Posterior cingulate gyrus (tissue), 11 donors: ENCODE measurements at regions not wholly inside any gene's neighbourhood (a gene's known extent, or its start where the extent isn't known, plus 50 kb on each side); places are given as distances from the start of the nearest gene placed in this dataset.
"Not testable (repeated sequence)": the region's sequence is repeated elsewhere in the genome, so short reads cannot be mapped to it uniquely, and the experiment has no call there.

Source experiments
- DNase-seq, 10 donors: peaks; one replicate each; pipeline versions ENCODE4 v3.0.0 to v3.0.0-alpha.2; 2020 to 2021; ENCODE audit warnings: mixed read lengths in 3 of 10
- intact Hi-C: fragments of 100-400 bp; cut with DNase I; formaldehyde crosslinking; loops from one replicate; pipeline ENCODE4 v1.15.1; 2023

DNA sequence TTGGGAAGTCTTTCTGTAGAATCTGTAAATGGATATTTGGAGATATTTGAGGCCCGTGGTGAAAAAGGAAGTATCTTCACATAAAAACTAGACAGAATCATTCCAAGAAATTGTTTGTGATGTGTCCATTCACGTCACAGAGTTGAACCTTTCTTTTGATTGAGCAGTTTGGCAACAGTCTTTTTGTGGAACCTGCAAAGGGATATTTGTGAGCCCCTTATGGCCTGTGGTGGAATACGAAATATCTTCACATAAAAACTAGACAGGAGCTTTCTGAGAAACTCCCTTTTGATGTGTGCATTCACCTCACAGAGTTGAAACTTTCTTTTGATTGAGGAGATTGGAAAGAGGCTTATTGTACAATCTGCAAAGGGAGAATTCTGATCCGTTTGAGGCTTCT is 2980.4 kb downstream of the TUBA3C start:
- intact Hi-C loops: not testable (repeated sequence)

DNA sequence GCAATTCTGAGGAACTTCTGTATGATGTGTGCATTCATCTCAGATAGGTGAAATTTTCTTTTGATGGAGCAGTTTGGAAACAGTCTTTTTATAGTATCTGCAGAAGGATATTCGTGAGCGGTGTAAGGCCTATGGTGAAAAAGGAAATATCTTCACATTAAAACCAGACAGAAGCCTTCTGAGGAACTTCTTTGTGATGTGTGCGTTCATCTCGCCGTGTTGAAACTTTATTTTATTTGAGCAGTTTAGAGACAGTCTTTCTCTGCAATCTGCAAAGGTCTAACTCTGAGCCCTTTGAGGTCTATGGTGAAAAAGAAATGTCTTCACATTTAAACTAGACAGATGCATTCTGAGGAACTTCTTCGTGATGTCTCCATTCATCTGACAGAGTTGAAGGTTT is 3021.0 kb downstream of the TUBA3C start:
- DNase-seq, intact Hi-C loops: not testable (repeated sequence)

More for the DNA sequence above, 2980.4 kb downstream of the TUBA3C start:
- DNase-seq: not testable (repeated sequence)

GRCh38 chr13:16158958-16159357 is 3022.7 kb downstream of the TUBA3C start:
- DNase-seq: not testable (repeated sequence)

DNA sequence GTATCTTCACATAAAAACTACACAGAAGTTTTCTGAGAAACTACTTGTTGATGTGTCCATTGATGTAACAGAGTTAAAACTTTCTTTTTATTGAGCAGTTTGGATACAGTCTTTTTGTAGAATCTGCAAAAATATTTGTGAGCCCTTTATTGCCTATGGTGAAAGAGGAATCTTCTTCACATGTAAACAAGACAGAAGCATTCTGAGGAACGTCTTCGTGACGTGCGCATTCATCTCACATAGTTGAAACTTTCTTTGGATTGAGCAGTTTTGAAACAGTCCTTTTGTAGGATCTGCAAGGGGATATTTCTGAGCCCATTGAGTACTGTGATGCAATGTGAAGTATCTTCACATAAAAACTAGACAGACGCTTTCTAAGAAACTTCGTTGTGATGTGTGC is 3023.6 kb downstream of the TUBA3C start:
- intact Hi-C loops: not testable (repeated sequence)
- DNase-seq: peak in 3 of 10 donors; percentile 3 to 60 (median 59)

More at GRCh38 chr13:16158958-16159357, 3022.7 kb downstream of the TUBA3C start:
- intact Hi-C loops: not testable (repeated sequence)

DNA sequence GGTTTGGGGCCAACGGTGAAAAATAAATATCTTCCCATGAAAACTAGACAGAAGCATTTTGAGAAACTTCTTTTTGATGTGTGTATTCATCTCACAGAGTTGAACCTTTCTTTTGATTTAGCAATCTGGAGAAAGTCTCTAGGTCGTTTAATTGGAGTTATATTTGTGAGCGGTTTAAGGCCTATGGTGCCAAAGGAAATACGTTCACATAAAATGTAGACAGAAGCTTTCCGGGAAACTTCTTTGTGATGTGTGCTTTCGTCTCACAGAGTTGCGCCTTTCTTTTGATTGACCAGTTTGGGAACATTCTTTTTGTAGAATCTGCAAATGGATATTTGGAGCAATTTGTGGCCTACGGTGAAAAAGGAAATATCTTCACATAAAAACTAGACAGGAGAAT is 3028.8 kb downstream of the TUBA3C start:
- intact Hi-C loops, DNase-seq: not testable (repeated sequence)

GRCh38 chr13:16151296-16151695 is 3030.3 kb downstream of the TUBA3C start:
- intact Hi-C loops, DNase-seq: not testable (repeated sequence)

DNA sequence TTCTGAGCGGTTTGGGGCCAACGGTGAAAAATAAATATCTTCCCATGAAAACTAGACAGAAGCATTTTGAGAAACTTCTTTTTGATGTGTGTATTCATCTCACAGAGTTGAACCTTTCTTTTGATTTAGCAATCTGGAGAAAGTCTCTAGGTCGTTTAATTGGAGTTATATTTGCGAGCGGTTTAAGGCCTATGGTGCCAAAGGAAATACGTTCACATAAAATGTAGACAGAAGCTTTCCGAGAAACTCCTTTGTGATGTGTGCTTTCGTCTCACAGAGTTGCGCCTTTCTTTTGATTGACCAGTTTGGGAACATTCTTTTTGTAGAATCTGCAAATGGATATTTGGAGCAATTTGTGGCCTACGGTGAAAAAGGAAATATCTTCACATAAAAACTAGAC is 3032.2 kb downstream of the TUBA3C start:
- peak in 1 of 10 donors; percentile 27 for DNase-seq
- intact Hi-C loops: not testable (repeated sequence)

GRCh38 chr13:16145652-16146051 is 3036.0 kb downstream of the TUBA3C start:
- DNase-seq: peak in 1 of 10 donors; percentile 22
- intact Hi-C loops: not testable (repeated sequence)

- peak in 1 of 10 donors; percentile 21 for DNase-seq
- intact Hi-C loops: not testable (repeated sequence)
These were observed 3040.3 kb downstream of the TUBA3C start for GRCh38 chr13:16141361-16141760.

DNA sequence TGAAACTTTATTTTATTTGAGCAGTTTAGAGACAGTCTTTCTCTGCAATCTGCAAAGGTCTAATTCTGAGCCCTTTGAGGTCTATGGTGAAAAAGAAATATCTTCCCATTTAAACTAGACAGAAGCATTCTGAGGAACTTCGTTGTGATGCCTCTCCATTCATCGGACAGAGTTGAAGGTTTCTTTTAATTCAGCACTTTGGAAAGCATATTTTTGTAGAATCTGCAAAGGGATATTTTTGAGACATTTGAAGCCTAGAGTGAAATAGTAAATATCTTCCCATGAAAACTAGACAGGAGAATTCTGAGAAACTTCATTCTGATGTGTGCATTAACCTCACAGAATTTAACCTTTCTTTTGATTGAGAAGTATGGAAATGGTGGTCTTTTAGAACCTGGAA is 3044.8 kb downstream of the TUBA3C start:
- DNase-seq, intact Hi-C loops: not testable (repeated sequence)

- DNase-seq, intact Hi-C loops: not testable (repeated sequence)
These were observed 3052.9 kb downstream of the TUBA3C start for GRCh38 chr13:16128675-16129074.

- intact Hi-C loops, DNase-seq: not testable (repeated sequence)
These were observed 3068.2 kb downstream of the TUBA3C start for GRCh38 chr13:16113391-16113790.
